ENCODE measurements at regions not wholly inside any gene's neighbourhood (a gene's known extent, or its start where the extent isn't known, plus 50 kb on each side); places are given as distances from the start of the nearest gene placed in this dataset.

DNA sequence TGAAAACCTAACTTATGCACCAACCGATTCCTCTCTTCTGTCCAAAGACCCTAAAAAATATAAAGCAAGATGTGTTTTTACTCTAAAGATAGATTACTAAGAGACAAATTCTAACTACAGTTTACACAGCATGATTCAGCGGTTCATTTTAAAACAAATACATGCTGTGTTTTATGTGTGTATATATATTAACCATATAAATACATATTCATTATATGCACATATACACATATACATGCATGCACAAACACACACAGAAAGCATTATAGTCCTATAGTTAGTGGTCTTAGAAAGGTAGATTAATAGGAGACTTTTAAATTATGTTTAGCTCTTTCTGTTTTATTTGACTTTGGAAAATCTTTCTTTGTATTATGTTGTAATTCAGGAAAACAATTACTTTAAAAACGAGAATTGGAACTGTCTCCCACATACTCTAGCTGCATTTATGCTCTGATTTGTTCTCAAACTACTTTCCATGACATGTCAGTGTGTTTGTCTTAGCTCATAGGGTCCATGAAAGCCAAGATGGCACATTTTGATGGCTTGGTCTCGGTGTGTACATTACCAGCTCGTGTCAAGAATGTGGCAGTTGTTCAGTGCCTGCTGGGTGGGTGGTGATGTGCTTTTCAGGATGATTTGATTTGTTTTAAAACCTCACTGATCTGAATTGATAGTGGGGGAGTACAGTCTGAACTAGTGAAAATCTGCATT, 548.8 kb upstream of the SALL1 start:
- dilution Hi-C loops (cut with MboI; ENCODE audit: extremely low pct_ligation_motif_present, low sequenced_read_pairs) (no loop called here), intact Hi-C loops (cut with micrococcal nuclease) (no loop called here)
- Histone ChIP-seq H3K36me3 (ENCODE audit: control insufficient read depth in 2 of 2, extremely low read depth in 1 of 2, insufficient read depth in 2 of 2, low read length in 2 of 2) (no peaks in the 10 kb centered on the region), H3K79me2 (ENCODE audit: control insufficient read depth, insufficient read depth, low read length) (no peaks in the 10 kb centered on the region), H3K4me3 (replicated peaks in 1 of 3; ENCODE audit: insufficient read depth in 1 of 3, low read depth in 1 of 3, low read length in 3 of 3) (no peak overlapping the region), H3K9ac (replicated peaks; ENCODE audit: extremely low read depth, insufficient read depth, low read length) (no peak overlapping the region), H3K27ac (ENCODE audit: insufficient read depth, low read depth, low read length) (no peak overlapping the region), H3K4me1 (ENCODE audit: control insufficient read depth, extremely low read depth, insufficient read depth, low read length) (no peaks in the 10 kb centered on the region), H2AFZ (ENCODE audit: low read depth, low read length) (no peak overlapping the region), H3K9me1 (replicated peaks; ENCODE audit: control insufficient read depth, extremely low read depth, insufficient read depth, low read length) (no peaks in the 10 kb centered on the region), H3K4me2 (ENCODE audit: insufficient read depth, low read length) (no peak overlapping the region), H3K9me3 (replicated peaks; ENCODE audit: control insufficient read depth, insufficient read depth, low read length) (peaks cover 2% of the 10 kb centered on the region), H4K20me1 (replicated peaks; ENCODE audit: control insufficient read depth, extremely low read depth, insufficient read depth, low read length) (no peaks in the 10 kb centered on the region), H3K27me3 (ENCODE audit: control insufficient read depth in 2 of 2, insufficient read depth in 2 of 2, low read length in 2 of 2) (no peaks in the 10 kb centered on the region)
- ChIA-PET POLR2A (no interaction called here), CTCF (no interaction called here)
- FAIRE-seq = no peak
- no peak for DNase-seq (ENCODE audit: low read depth, low spot score)
- BruUV-seq (replicated peaks) = no TSS peak
- TF ChIP-seq EZH2 (IDR thresholded peaks at IDR 0.05; ENCODE audit: borderline replicate concordance, low read depth, low read length, severe bottlenecking) (no peak), GATA2 (IDR thresholded peaks at IDR 0.05; ENCODE audit: insufficient read depth, insufficient read length, low read depth, low read length) (no peak), FOS (IDR thresholded peaks at IDR 0.05; ENCODE audit: borderline replicate concordance, insufficient read depth, low read length) (no peak), MYC (IDR thresholded peaks at IDR 0.05; ENCODE audit: low read depth, low read length) (no peak), POLR2AphosphoS5 (IDR thresholded peaks at IDR 0.05; ENCODE audit: insufficient read depth, low read depth, low read length) (no peak), JUN (IDR thresholded peaks at IDR 0.05; ENCODE audit: borderline replicate concordance, insufficient read depth, insufficient read length, low read depth) (no peak), POLR2A (IDR thresholded peaks at IDR 0.05; ENCODE audit: low read depth, low read length) (no peak)
- TF ChIP-seq, protein P1, sequence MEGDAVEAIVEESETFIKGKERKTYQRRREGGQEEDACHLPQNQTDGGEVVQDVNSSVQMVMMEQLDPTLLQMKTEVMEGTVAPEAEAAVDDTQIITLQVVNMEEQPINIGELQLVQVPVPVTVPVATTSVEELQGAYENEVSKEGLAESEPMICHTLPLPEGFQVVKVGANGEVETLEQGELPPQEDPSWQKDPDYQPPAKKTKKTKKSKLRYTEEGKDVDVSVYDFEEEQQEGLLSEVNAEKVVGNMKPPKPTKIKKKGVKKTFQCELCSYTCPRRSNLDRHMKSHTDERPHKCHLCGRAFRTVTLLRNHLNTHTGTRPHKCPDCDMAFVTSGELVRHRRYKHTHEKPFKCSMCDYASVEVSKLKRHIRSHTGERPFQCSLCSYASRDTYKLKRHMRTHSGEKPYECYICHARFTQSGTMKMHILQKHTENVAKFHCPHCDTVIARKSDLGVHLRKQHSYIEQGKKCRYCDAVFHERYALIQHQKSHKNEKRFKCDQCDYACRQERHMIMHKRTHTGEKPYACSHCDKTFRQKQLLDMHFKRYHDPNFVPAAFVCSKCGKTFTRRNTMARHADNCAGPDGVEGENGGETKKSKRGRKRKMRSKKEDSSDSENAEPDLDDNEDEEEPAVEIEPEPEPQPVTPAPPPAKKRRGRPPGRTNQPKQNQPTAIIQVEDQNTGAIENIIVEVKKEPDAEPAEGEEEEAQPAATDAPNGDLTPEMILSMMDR (IDR thresholded peaks at IDR 0.05; ENCODE audit: extremely low read depth in 1 of 2, insufficient read depth in 1 of 2, low read depth in 1 of 2, low read length in 2 of 2) = no peak
- TF ChIP-seq, protein P2, sequence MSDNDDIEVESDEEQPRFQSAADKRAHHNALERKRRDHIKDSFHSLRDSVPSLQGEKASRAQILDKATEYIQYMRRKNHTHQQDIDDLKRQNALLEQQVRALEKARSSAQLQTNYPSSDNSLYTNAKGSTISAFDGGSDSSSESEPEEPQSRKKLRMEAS (IDR thresholded peaks at IDR 0.05; ENCODE audit: insufficient read depth, insufficient read length) = no peak

All from endothelial cell of umbilical vein (primary cell).